ENCODE measurements at regions not wholly inside any gene's neighbourhood (a gene's known extent, or its start where the extent isn't known, plus 50 kb on each side); places are given as distances from the start of the nearest gene placed in this dataset.

GRCh38 chr3:72585966-72586365 lies 262.3 kb downstream of the SHQ1 start:
- Histone ChIP-seq H3K4me3 (no peak overlapping the region), H3K27me3 (no peaks in the 10 kb centered on the region), H3K9me3 (no peaks in the 10 kb centered on the region), H3K27ac (no peak overlapping the region), H3K4me1 (peaks cover 0 to 4% (median 0%) of the 10 kb centered on the region in 3 donors), H3K36me3 (no peaks in the 10 kb centered on the region)
- 74 to 85% methylated on average over 4 of the region's 4 CpGs for WGBS, 2 donors (ENCODE audit: low coverage in 1 of 2)
- no peak for ATAC-seq
- TF ChIP-seq CTCF (IDR thresholded peaks at IDR 0.05) (no peak), EP300 (IDR thresholded peaks at IDR 0.05) (no peak), POLR2AphosphoS5 (IDR thresholded peaks at IDR 0.05) (no peak), POLR2A (IDR thresholded peaks at IDR 0.05) (no peak)

GRCh38 chr3:72584262-72584661 lies 264.0 kb downstream of the SHQ1 start:
- H3K4me3 ChIP-seq, result no peak overlapping the region

GRCh38 chr3:72582963-72583362 lies 265.3 kb downstream of the SHQ1 start:
- no peak for TF ChIP-seq CTCF (IDR thresholded peaks at IDR 0.05)
- TF ChIP-seq POLR2A (IDR thresholded peaks at IDR 0.05), result no peak
- no peak for TF ChIP-seq EP300 (IDR thresholded peaks at IDR 0.05)
- no peak for TF ChIP-seq POLR2AphosphoS5 (IDR thresholded peaks at IDR 0.05)
- no peak overlapping the region for H3K27ac ChIP-seq
- WGBS, 2 donors (ENCODE audit: low coverage in 1 of 2), result 89 to 94% methylated on average over 5 to 7 of the region's 7 CpGs

More at GRCh38 chr3:72584262-72584661, 264.0 kb downstream of the SHQ1 start:
- 71 to 94% methylated on average over 1 to 2 of the region's 2 CpGs for WGBS, 2 donors (ENCODE audit: low coverage in 1 of 2)
- H3K36me3 ChIP-seq, result no peaks in the 10 kb centered on the region
- TF ChIP-seq CTCF (IDR thresholded peaks at IDR 0.05) (no peak), EP300 (IDR thresholded peaks at IDR 0.05) (no peak), POLR2A (IDR thresholded peaks at IDR 0.05) (no peak), POLR2AphosphoS5 (IDR thresholded peaks at IDR 0.05) (no peak)
- no peak overlapping the region for H3K27ac ChIP-seq
- no peak for ATAC-seq
- H3K4me1 ChIP-seq, result no peaks in the 10 kb centered on the region
- no peaks in the 10 kb centered on the region for H3K9me3 ChIP-seq
- no peaks in the 10 kb centered on the region for H3K27me3 ChIP-seq

GRCh38 chr3:72582211-72582878 lies 265.9 kb downstream of the SHQ1 start:
- Histone ChIP-seq H3K9me3 (no peaks in the 10 kb centered on the region), H3K4me1 (no peaks in the 10 kb centered on the region), H3K27me3 (no peaks in the 10 kb centered on the region), H3K4me3 (no peak overlapping the region), H3K27ac (no peak overlapping the region), H3K36me3 (no peaks in the 10 kb centered on the region)
- WGBS, 2 donors (ENCODE audit: low coverage in 1 of 2), result 74 to 86% methylated on average over 6 of the region's 6 CpGs
- TF ChIP-seq POLR2A (IDR thresholded peaks at IDR 0.05) (no peak), EP300 (IDR thresholded peaks at IDR 0.05) (no peak), POLR2AphosphoS5 (IDR thresholded peaks at IDR 0.05) (no peak), CTCF (IDR thresholded peaks at IDR 0.05) (no peak)
- ATAC-seq, result no peak

More at GRCh38 chr3:72582963-72583362, 265.3 kb downstream of the SHQ1 start:
- Histone ChIP-seq H3K4me3 (no peak overlapping the region), H3K4me1 (no peaks in the 10 kb centered on the region), H3K27me3 (no peaks in the 10 kb centered on the region), H3K9me3 (no peaks in the 10 kb centered on the region), H3K36me3 (no peaks in the 10 kb centered on the region)
- ATAC-seq, result no peak

GRCh38 chr3:72580900-72581299 lies 267.3 kb downstream of the SHQ1 start:
- Histone ChIP-seq H3K4me3 (no peak overlapping the region), H3K4me1 (no peaks in the 10 kb centered on the region), H3K36me3 (no peaks in the 10 kb centered on the region), H3K9me3 (no peaks in the 10 kb centered on the region), H3K27ac (no peak overlapping the region), H3K27me3 (no peaks in the 10 kb centered on the region)
- ATAC-seq, result no peak
- TF ChIP-seq CTCF (IDR thresholded peaks at IDR 0.05) (no peak), EP300 (IDR thresholded peaks at IDR 0.05) (no peak), POLR2A (IDR thresholded peaks at IDR 0.05) (no peak), POLR2AphosphoS5 (IDR thresholded peaks at IDR 0.05) (no peak)
- 78 to 89% methylated on average over 2 of the region's 2 CpGs for WGBS, 2 donors (ENCODE audit: low coverage in 1 of 2)

All from gastroesophageal sphincter (tissue), 4 donors.